GM12878 (cell line): ENCODE measurements at regions not wholly inside any gene's neighbourhood (a gene's known extent, or its start where the extent isn't known, plus 50 kb on each side); places are given as distances from the start of the nearest gene placed in this dataset.

Source experiments
- ATAC-seq: fragments of 200-7000 bp; cut with Tn5 transposase; 3 replicates; pipeline ENCODE4 v1.9.1; 2020; ENCODE audit warnings: mild to moderate bottlenecking, moderate library complexity
- BruUV-seq: library from RNA; stranded (reverse); fragments of 400-500 nt; replicated peaks from 2 replicates; lab custom pipeline; 2021; lab: Mats Ljungman, UMichigan
- CTCF ChIA-PET: fragments of 300-600 bp; sonication (Branson Sonifier 250); formaldehyde crosslinking; extraction: SDS; loops from one replicate; lab custom pipeline; 2021; ENCODE audit warnings: inconsistent platforms; lab: Yijun Ruan, JAX
- POLR2A ChIA-PET: fragments of 350-600 bp; formaldehyde crosslinking; extraction: SDS; loops from one replicate; lab custom pipeline; 2021; ENCODE audit warnings: inconsistent platforms; lab: Charles Lee
- RAD21 ChIA-PET: fragments of 300-600 bp; sonication (Branson Sonifier 250); formaldehyde crosslinking; loops from one replicate; lab custom pipeline; 2023; ENCODE audit warnings: antibody characterized with exemption; ENCODE audit not compliant: unreplicated experiment; lab: Charles Lee
- SMC1A ChIA-PET: fragments of 300-600 bp; sonication (Branson Sonifier 250); formaldehyde crosslinking; loops from one replicate; lab custom pipeline; 2023; ENCODE audit not compliant: unreplicated experiment, uncharacterized antibody; lab: Charles Lee
- DNase-seq: peaks from one replicate; pipeline ENCODE4 v3.0.0-alpha.2; 2011; ENCODE audit warnings: low read depth, low spot score
- FAIRE-seq: peaks from 3 replicates; lab custom pipeline; 2011; peaks lifted over from hg19 to GRCh38; lab: Jason Lieb, UNC
- H2AFZ ChIP-seq: 2 replicates; pipeline ENCODE4 v1.6.0; 2011; ENCODE audit warnings: low read depth, low read length, control low read depth; ENCODE audit not compliant: control insufficient read depth
- H3K27ac ChIP-seq: 2 replicates; pipeline ENCODE4 v1.5.1; 2011; ENCODE audit warnings: control low read depth; ENCODE audit not compliant: control insufficient read depth, insufficient read depth
- H3K27me3 ChIP-seq, 2 experiments: replicated peaks in 1 of 2; 2 replicates each; pipeline versions ENCODE4 v1.6.0 to v1.6.1; 2011; ENCODE audit warnings: low read length in 1 of 2; ENCODE audit not compliant: control insufficient read depth in 2 of 2, insufficient read depth in 2 of 2
- H3K36me3 ChIP-seq, 2 experiments: 2 replicates each; pipeline ENCODE4 v1.5.1; 2011; ENCODE audit warnings: low read length in 1 of 2; ENCODE audit not compliant: control insufficient read depth in 2 of 2, insufficient read depth in 2 of 2
- H3K4me1 ChIP-seq: 2 replicates; pipeline ENCODE4 v1.6.1; 2011; ENCODE audit warnings: mild to moderate bottlenecking, low read length, moderate library complexity, mixed read lengths; ENCODE audit not compliant: control insufficient read depth, insufficient read depth
- H3K4me2 ChIP-seq: 2 replicates; pipeline ENCODE4 v1.6.0; 2011; ENCODE audit warnings: control low read depth; ENCODE audit not compliant: control insufficient read depth, insufficient read depth
- H3K4me3 ChIP-seq: fragments of 200-600 bp; sonication (generic); 2 replicates; pipeline ENCODE4 v1.5.1; 2016
- H3K79me2 ChIP-seq: 2 replicates; pipeline ENCODE4 v1.6.0; 2011; ENCODE audit warnings: low read length; ENCODE audit not compliant: control insufficient read depth, insufficient read depth
- H3K9ac ChIP-seq: 2 replicates; pipeline ENCODE4 v1.8.0; 2011; ENCODE audit warnings: low read length, control low read depth, mixed read lengths; ENCODE audit not compliant: control insufficient read depth, insufficient read depth
- H3K9me3 ChIP-seq: replicated peaks from 3 replicates; pipeline ENCODE4 v1.5.1; 2011; ENCODE audit warnings: mild to moderate bottlenecking, low read length; ENCODE audit not compliant: control insufficient read depth, insufficient read depth
- H4K20me1 ChIP-seq: 2 replicates; pipeline ENCODE4 v1.6.0; 2011; ENCODE audit not compliant: control insufficient read depth, insufficient read depth
- NFXL1 ChIP-seq: fragments of 450-650 bp; IDR thresholded peaks from 2 replicates; pipeline ENCODE4 v1.6.1; 2017; ENCODE audit warnings: antibody characterized with exemption, mild to moderate bottlenecking, borderline replicate concordance
- POU2F2 ChIP-seq: IDR thresholded peaks from 3 replicates; pipeline ENCODE4 v1.6.1; 2011; ENCODE audit warnings: low read depth, mild to moderate bottlenecking, low read length, borderline replicate concordance
- SIN3A ChIP-seq: IDR thresholded peaks from 2 replicates; pipeline ENCODE4 v1.6.1; 2012; ENCODE audit warnings: low read depth, low read length, improper control_type of control experiment
- SMARCA5 ChIP-seq: fragments of 450-650 bp; IDR thresholded peaks from 2 replicates; pipeline ENCODE4 v1.6.1; 2017; ENCODE audit warnings: mild to moderate bottlenecking
- whole genome bisulfite sequencing: methylation state at CpG from one replicate; pipeline ENCODE4 v1.1.6; 2016; ENCODE audit warnings: low lambda C conversion rate; ENCODE audit not compliant: insufficient replicate concordance, insufficient coverage; ENCODE audit errors: missing lambda C conversion rate; 5-methylcytosine and 5-hydroxymethylcytosine counted together
- in situ Hi-C: fragments of 300-500 bp; cut with MboI; formaldehyde crosslinking; loops from 9 replicates; pipeline ENCODE4 v1.14.3; 2018; ENCODE audit warnings: mixed read lengths
- intact Hi-C: fragments of 100-400 bp; cut with micrococcal nuclease; formaldehyde crosslinking; loops from one replicate; pipeline ENCODE4 v1.14.2; 2022; ENCODE audit not compliant: unreplicated experiment
- TF ChIP-seq, protein P1 (sequence below): IDR thresholded peaks from 2 replicates; pipeline ENCODE4 v1.6.1; 2011; ENCODE audit warnings: borderline replicate concordance, low read depth, mild to moderate bottlenecking, moderate library complexity, low read length; ENCODE audit not compliant: insufficient read depth, poor library complexity, severe bottlenecking
- TF ChIP-seq, protein P2 (sequence below): IDR thresholded peaks from 2 replicates; pipeline ENCODE4 v1.6.1; 2011; ENCODE audit warnings: borderline replicate concordance, low read depth, mild to moderate bottlenecking, moderate library complexity, mixed read lengths, low read length; ENCODE audit not compliant: insufficient read depth; ENCODE audit errors: extremely low read length
- TF ChIP-seq, protein P3 (sequence below): IDR thresholded peaks from 2 replicates; pipeline ENCODE4 v1.6.1; 2012; ENCODE audit warnings: low read length, inconsistent platforms

DNA sequence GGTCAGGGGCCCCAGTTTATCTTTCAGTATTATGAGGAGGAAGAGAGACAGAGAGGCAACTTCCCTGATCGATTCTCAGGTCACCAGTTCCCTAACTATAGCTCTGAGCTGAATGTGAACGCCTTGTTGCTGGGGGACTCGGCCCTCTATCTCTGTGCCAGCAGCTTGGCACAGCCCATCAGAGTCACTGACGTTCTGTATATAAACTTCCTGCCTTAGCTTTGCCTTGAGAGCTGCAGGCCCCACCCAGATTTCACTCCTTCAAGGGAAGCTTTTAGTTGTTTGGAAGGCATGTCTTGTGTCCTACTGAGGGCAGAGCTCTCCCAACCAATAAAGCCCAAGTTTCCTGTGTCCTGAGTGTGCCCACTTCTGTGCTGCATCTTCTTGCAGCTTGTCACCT, 242.5 kb upstream of the PRSS58 start:
- no peak for FAIRE-seq
- intact Hi-C loops = no loop called here
- H4K20me1 ChIP-seq = no peaks in the 10 kb centered on the region
- no peak for ATAC-seq
- DNase-seq = no peak
- H3K9ac ChIP-seq = no peak overlapping the region
- H2AFZ ChIP-seq = no peak overlapping the region
- H3K4me3 ChIP-seq = no peak overlapping the region
- SMC1A ChIA-PET = interaction anchor here (0.8 kb wide), 1 partner anchor 12 kb away, joined by 3 read pairs; no protein-coding TSS in a partner anchor
- in situ Hi-C loops = no loop called here
- 5% methylated on average over 4 of the region's 4 CpGs for WGBS
- no TSS peak for BruUV-seq
- H3K36me3 ChIP-seq = no peaks in the 10 kb centered on the region
- no peaks in the 10 kb centered on the region for H3K4me1 ChIP-seq
- no peak overlapping the region for H3K4me2 ChIP-seq
- peaks cover 0 to 1% of the 10 kb centered on the region in 2 experiments; a peak in 2 of 4 replicates for H3K27me3 ChIP-seq
- no peaks in the 10 kb centered on the region for H3K79me2 ChIP-seq
- no peaks in the 10 kb centered on the region for H3K9me3 ChIP-seq
- RAD21 ChIA-PET = no interaction called here
- TF ChIP-seq SMARCA5 = no peak
- TF ChIP-seq, protein P1, sequence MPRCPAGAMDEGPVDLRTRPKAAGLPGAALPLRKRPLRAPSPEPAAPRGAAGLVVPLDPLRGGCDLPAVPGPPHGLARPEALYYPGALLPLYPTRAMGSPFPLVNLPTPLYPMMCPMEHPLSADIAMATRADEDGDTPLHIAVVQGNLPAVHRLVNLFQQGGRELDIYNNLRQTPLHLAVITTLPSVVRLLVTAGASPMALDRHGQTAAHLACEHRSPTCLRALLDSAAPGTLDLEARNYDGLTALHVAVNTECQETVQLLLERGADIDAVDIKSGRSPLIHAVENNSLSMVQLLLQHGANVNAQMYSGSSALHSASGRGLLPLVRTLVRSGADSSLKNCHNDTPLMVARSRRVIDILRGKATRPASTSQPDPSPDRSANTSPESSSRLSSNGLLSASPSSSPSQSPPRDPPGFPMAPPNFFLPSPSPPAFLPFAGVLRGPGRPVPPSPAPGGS = no peak
- TF ChIP-seq, protein P2, sequence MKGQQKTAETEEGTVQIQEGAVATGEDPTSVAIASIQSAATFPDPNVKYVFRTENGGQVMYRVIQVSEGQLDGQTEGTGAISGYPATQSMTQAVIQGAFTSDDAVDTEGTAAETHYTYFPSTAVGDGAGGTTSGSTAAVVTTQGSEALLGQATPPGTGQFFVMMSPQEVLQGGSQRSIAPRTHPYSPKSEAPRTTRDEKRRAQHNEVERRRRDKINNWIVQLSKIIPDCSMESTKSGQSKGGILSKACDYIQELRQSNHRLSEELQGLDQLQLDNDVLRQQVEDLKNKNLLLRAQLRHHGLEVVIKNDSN = no peak
- TF ChIP-seq POU2F2 = no peak
- no peak for TF ChIP-seq SIN3A
- TF ChIP-seq, protein P3, sequence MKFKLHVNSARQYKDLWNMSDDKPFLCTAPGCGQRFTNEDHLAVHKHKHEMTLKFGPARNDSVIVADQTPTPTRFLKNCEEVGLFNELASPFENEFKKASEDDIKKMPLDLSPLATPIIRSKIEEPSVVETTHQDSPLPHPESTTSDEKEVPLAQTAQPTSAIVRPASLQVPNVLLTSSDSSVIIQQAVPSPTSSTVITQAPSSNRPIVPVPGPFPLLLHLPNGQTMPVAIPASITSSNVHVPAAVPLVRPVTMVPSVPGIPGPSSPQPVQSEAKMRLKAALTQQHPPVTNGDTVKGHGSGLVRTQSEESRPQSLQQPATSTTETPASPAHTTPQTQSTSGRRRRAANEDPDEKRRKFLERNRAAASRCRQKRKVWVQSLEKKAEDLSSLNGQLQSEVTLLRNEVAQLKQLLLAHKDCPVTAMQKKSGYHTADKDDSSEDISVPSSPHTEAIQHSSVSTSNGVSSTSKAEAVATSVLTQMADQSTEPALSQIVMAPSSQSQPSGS = no peak
- no peak for TF ChIP-seq NFXL1
- POLR2A ChIA-PET = no interaction called here
- CTCF ChIA-PET = interaction anchor here (0.7 to 4.2 kb wide), 10 partner anchors 10 to 211 kb away, joined by 3 to 27 read pairs (median 3); no protein-coding TSS in a partner anchor
- no peak overlapping the region for H3K27ac ChIP-seq
